HG02870 (cell line): ENCODE measurements at regions not wholly inside any gene's neighbourhood (a gene's known extent, or its start where the extent isn't known, plus 50 kb on each side); places are given as distances from the start of the nearest gene placed in this dataset.
"Not testable (repeated sequence)": the region's sequence is repeated elsewhere in the genome, so short reads cannot be mapped to it uniquely, and the experiment has no call there.

Experiments used
- ATAC-seq: cut with Tn5 transposase; IDR thresholded peaks from one replicate; pipeline ENCODE4 v1.9.1; 2021; ENCODE audit warnings: mild to moderate bottlenecking, moderate library complexity; ENCODE audit not compliant: unreplicated experiment

DNA sequence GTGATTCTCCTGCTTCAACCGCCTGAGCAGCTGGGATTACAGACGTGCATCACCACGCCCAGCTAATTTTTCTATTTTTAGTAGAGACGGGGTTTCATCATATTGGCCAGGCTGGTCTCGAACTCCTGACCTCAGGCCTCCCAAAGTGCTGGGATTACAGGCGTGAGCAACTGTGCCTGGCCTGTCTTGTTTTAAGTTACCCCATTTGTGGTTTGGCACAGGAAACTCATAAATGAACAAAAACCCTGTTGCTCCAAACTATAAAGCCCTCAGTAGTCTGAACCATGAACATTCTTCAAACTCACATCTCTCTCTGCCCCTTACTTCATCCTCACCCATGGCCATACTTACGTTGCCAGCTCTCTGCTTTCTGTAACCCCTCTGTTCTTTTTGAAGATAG, 61.7 kb downstream of the RHOU start:
- ATAC-seq: not testable (repeated sequence)

DNA sequence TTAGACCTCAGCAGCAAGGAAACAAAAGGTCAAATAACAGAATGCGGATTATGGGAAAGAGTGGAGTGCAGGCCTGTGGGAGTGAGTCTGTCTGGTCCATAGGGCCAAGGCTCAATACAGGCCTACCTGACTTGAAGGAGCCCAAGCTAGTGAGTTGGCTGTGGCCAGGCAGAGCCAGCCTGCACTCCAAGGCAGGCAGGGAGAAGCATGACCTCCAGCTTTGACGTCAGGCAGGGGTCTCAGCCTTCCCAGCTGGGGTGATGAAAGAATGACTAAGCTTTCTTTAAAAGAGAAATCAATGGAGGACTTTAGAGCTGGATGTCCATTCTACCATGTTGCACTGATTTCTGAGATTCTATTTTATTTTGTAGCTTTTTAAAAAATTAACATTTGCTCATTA, 62.8 kb downstream of the RHOU start:
- no peak for ATAC-seq

DNA sequence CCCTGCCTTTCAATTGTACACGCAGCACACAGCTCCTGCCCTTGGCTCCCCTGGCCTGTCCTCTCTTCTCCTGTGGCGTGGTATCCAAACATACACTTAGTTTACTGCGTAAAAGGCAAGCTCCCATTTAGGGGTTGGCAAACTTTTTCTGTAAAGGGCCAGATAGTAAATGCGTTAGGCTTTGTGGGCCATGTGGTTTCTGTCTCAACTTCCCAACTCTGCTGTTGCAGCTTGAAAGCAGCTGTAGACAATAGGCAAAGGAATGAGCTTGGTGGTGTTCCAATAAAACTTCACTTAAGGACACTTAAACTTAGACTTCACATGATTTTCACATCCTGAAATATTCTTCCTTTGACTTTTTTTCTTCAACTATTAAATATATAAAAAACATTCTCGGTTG, 63.3 kb downstream of the RHOU start:
- no peak for ATAC-seq

DNA sequence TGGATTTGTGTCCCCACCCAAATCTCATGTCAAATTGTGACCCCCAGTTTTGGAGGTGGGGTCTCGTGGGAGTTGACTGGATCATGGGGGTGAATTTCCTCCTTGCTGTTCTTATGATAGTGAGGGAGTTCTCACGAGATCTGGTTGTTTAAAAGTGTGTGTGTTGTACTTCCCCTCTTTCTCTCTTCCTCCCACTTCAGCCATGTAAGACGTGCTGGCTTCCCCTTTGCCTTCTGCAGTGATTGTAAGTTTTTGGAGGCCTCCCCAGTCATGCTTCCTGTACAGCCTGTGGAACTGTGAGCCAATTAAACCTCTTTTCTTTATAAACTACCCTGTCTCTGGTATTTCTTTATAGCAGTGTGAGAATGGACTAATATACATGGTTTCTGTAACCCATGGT, 64.6 kb downstream of the RHOU start:
- no peak for ATAC-seq

DNA sequence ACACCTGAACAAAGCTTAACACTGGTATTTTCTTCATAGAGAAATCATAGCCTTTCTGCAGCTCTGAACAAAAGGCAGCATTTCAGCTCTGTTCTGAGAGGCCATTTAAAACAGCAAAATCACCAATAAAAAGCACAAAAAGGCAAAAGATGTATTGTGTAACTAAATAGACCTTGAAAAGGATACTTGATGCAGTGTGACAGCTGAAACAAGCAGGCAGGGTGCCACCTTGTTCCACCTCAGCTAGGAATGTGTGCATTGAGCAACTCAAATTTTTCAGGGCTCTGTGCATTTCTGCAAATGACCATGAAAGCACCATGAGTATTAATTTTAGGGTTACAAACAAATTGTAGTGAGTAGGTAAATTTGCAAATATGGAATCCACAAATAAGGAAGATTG, 65.8 kb downstream of the RHOU start:
- ATAC-seq: no peak

DNA sequence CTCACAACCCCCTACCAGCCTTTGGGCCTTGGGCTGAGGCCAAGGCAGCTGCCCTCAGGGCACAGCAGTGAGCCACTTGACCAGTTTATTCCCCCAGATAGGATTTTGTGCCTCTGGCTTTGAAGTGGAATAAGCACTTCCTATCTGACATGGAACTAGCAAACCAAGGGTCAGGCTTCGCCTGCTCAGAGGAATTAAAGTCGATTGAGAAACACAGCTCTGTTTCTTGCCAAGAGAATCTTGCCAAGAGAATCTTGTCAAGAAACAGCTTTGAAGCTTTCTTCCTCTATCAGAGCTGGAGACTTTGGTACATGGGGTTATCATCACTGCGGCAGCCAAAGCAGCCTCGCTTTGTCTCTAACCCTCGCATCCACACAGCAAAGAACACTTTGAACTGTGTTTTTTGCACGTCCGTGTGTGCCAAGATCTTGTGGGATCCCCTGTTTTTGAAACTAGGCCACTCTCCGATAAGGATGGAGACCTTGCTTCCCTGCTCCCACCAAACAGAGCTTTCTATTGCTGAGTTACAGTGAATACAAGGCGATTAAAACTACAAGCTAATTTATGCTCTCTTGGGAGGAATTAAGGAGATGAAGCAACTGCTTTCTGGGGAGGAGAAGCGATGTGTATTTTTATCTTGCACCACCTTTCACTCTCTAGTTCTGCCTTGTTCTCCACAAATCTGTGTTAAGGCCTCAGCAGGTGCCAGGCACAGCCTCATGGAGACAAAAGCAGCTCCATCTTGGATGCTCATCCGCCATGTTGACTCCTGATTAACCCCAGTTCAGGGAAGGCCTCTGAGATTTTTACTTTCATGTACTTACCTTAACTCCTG, 67.3 kb downstream of the RHOU start:
- ATAC-seq: no peak

DNA sequence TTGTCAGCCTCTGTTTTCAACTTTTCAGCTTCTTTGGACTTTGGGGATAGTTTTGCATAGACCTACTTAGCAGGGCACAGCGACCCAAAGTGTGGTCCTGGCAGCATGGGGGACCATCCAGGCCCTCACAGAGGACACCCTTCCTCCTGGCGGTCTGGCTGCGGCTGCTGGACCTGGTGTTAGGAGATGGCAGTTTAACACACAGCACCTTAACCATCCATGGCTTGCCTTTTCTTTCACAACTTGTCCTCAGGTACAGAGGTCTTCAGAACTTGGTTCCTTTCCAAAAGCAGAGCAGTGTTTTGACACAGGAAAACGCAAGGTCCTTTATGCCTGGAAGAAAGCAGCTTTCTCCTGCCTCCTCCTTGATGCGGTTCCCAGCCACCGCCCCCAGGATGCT, 68.1 kb downstream of the RHOU start:
- no peak for ATAC-seq

DNA sequence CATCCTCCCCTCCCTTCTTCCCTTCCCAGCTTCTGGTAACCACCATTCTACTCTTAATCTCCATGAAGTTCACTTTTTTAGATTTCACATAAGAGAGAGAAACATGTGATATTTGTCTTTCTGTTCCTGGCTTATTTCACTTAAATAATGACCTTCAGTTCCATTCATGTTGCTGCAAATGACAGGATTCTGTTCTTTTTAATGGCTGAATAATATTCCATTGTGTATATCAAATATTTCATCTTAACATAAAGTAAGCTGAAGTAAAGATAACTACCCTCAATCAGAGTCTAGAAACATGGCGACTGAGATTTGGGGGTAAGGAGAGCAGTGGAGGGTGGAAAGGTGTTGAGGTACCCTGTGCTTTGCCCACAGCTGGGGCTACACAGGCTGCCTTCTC, 68.9 kb downstream of the RHOU start:
- no peak for ATAC-seq

DNA sequence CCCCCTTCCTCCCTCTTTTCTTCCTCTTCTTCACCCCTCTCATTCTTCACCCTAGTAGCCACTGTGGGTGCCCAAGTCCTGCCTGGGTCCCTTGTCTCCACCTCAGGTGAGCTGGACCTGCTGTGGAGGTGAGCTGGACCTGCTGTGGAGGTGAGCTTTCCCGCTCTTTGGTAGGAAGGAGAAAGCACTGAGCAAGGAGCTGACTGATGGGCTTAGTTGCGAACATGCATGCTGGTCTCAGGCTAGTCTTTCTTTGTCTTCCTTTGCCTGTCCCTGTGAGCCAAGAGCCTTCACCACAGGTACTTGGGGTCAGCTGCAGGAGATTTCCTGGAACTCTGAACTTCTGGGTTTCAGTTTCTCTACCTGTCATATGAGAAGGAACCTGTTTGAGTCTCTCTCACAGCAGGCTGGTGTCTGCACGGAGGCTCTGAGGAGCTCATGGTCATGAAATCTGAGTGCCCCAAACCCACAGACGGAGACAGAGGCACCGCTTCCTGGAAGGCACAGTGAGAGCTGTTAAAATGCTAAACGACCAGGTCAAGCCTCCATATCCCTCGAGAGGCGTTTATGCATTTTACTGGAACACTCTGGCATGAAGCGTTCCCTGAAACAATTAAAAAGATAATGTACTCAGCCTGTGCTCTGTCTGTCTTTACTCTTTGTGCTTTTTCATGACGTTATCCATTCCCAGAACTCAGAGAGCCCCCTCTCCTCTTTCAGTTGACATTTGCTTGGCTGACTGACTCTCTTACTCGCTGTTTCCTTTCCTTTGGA, 69.5 kb downstream of the RHOU start:
- ATAC-seq: no peak

DNA sequence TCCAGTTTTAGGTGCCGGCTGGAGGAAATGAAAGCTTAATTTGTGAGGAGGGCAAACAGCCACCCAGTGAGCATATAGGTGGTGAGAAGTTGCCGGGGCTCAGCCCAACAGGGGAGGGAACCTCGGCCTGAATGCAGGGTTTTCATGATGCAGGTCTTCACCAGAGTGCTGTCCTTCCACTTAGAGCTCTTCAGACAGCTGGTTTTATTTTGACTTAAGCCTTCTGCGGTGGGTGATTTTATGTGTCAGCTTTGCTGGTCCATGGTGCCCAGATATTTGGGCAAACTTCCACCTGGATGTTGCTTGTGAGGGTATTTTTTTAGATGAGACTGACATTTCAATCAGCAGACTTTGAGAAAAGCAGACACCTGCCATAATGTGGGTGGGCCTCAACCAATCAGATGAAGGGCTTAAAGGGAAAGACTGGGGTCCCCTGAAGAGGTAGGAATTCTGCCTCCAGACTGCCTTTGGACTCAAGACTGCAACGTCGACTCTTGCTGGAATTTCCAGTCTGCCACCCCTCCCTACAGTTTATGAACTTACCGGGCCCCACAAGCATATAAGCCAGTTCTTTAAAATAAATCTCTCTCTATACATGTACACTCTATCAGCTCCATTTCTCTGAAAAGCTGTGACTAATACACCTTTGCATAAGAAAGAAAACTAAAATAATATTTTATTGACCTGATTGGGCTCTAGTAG, 72.8 kb downstream of the RHOU start:
- ATAC-seq: no peak

DNA sequence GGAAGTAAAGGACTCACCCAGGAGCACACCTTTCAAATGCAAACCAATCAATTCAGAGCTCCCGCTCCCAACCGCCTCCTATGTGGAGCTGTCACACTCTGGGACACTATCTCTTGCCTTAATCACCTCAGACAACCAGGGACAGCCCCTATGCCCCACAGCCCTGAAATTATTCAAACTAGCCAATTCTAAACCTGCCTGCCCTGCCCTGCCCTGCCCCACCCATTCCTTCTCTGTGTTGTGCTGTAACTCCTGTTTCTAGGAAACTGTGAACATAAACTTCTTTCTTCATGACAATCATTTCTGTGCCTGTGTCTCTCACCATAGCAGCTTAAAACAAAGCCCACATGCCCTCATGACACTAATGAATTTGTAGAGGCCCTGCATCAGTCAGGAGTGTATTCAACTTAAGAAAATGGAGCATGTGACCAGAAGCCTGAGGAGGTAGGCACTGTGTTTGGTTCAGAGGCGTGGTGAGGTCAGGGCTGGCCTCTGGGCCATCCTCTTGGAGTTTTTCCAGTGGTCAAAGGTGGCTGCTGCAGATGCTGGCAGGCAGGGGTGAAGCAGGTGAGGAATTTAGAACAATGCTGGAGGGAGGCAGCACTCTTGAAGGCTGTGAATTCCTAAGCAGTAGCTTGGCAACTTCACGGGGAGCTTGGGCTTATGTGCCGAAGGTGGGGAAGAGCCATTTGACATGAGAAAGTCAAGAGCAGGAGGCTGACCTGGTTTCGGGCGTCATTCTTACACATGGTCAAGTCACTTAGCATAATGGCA, 74.5 kb downstream of the RHOU start:
- ATAC-seq: no peak

DNA sequence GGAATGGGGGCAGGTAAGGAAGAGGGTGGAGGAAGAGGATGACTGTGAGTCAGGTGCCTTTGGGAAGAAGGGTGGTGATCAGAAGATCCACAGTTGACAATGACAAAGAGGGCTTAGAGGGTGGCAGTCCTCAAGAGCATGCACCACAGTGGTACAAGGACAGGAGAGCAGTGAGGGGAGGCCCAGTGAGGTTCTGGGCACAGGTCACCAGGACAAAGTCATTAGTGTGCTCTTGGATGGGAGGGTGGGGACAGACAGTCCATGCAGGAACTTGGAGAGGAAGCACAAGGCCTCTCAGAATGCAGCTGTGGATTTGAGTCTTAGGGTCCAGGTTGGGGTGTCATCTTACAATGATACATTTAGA, 75.1 kb downstream of the RHOU start:
- ATAC-seq: no peak

DNA sequence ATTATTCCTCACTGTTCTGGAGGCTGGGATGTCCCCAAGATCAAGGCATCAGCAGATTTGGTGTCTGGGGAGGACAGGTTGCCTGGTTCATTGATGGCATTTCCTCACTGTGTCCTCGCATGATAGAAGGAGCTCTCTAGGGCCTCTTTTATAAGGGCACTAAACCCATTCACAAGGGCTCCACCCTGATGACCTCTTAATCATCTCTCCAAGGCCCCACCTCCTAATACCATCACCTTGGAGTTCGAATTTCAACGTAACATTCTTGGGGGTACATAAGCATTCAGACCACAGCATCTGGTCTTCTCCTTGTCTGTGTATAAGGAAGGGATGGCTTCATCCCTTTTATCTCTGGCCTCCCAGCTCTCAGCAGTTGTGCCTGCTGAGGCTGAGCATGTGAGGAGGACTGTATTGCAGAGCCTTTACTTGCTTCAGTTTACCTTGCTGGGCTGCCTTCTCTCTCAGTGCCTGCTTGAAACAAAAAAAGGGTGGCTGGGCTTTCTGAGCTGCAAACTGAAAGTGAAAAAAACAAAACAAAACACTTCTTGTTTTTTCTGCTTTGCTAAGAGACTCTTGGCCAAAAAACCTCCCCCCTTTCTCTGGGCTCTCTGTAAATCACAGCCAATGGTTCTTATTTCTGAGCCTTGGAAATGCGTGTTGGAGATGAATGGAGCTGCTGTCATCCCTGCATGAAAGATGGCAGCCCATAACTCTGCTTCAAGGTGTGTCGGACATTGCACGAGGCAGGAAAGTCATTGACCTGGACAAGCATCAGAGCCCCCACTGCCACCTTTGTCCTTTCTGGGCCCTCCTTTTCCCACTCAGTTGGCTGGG, 75.8 kb downstream of the RHOU start:
- ATAC-seq: no peak

DNA sequence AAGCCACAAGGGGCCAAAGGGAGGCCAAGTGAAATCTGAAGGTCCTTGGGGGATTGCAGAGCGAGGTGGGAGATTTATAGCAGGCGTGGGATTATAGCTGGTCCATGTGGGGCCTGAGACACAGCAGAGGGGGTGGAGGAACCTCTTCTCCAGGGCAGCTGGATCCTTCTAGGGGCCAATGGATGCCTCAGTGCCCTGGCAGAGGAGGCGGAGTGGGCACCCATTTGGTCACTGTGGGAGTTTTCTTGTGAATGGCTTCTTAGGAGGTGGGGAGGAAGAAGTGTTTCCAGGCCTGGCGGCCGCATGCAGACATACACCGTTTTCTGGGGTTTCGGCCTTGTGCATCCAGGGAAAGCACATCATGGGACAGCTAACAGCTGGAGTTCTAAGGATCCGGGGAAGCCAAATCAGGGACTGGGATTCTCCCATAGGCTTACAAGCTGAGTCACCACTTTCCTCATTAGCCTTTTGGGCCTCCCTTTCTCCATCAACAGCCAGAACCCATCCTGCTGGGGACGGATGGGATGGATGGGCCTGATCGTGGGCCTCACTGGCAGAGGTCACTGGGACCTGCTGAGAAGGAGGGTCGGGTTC, 76.5 kb downstream of the RHOU start:
- no peak for ATAC-seq

DNA sequence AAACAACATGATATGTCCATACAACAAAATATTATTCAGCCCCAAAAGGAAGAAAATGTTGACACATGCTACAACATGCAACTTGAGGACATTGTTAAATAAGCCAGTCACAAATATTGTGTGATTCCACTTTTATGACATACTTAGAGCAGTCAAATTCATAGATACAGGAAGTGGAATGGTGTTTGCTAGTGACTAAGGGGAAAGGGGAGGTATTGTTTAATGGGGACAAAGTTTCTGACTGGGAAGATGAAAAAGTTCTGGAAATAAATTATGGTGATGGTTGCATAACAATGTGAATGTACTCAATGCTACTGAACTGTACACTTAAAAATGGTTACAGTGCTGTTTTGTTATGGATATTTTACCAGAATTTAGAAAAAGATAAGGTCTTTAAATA, 77.7 kb downstream of the RHOU start:
- no peak for ATAC-seq

DNA sequence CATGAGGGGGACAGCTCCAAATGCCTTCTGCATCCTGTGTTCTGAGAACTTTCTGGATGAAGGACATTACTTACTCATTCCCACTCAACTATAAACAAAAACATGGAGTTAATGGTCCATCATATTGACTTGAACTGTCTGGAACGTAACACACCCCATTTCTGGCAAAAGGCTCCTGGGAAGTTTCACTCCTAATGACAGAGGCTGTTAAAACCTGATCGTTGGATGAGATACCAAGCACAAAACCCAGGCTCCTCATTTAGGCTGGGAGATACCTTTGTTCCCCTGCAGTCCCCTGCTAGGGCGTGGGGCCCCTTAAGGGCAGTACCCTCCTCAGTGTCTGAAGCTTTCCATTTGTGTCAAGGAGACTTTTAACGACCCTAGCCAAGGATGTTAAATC, 78.9 kb downstream of the RHOU start:
- no peak for ATAC-seq

DNA sequence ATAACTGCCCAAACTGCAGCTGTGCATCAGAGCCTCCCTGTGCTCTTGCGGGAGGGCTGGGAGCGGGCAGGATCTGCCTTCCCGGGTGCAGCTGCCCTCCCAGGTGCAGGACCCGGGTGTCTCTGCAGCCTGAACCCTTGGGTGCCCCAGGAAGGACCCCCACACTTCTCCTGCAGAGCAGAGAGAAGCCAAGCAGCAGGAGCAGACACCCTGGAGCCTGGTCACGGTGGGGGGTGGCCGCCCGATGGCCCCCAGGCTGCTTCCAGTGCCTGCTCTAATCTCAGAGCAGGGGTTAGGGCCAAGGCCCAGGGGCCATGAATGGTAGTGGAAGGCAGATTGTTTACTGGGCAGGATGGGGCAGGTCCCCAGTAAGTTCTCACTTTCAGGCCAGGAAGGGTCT, 83.0 kb downstream of the RHOU start:
- ATAC-seq: no peak

DNA sequence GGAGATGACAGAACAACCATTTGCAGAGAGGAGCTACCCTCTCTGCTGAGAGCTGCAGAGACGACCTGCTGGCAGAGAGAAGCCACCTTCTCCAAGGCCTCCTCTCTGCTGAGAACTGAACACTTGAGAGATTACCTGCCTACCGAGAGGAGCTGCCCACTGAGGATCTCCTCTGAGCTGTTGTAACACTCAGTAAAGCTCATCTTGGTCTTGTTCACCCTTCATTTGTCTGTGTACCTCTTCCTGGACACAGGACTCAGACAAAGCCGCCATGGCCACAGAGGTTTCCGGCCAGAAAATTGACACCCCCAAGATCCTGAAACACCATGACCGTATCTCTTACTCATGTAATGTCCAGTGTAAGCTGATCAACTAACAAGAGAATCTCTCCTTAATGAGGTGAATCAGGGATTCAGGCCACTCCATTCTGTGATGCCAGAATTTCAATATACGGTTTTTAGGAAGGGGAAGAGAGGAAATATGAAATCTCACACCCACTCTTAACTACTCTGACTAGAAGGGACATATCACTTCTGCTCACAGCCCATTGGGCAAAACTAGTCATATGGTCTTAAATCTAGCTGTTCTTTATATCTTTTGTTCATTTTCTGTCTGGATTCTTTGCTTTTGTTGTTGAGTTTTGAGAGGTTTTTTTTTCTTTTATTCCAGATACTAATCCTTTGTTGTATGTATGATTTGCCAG, 83.8 kb downstream of the RHOU start:
- no peak for ATAC-seq

DNA sequence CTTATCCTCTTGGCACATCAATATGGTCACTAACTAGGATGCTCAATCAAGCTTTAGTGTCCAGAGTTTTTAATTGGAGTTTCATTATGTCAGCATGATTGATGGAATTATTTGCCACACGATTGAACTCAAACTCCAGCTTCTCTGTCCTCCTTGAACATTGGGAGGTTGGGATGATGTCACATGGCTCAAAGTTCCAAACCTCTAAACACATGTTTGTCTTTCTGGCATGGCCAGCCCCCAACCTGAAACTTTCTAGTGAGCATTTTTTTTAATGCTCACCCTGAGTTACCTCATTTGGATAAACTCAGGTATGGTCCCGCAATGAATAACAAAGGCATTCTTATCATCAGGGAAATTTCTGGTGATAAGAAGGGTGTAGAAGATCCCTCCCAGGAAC, 86.0 kb downstream of the RHOU start:
- ATAC-seq: no peak
